DMS 273 (cell line): ENCODE measurements at regions not wholly inside any gene's neighbourhood (a gene's known extent, or its start where the extent isn't known, plus 50 kb on each side); places are given as distances from the start of the nearest gene placed in this dataset.

ENCODE experiments used
- DNase-seq: peaks from one replicate; lab custom pipeline; 2025; ENCODE audit not compliant: unreplicated experiment; lab: John Stamatoyannopoulos, UW

GRCh38 chr12:128165387-128165786 lies 101.6 kb upstream of the TMEM132C start:
- no peak for DNase-seq

GRCh38 chr12:128168273-128168672 lies 98.7 kb upstream of the TMEM132C start:
- no peak for DNase-seq

- DNase-seq = no peak
Measured at GRCh38 chr12:128170181-128170580, 96.8 kb upstream of the TMEM132C start.

- no peak for DNase-seq
Measured at GRCh38 chr12:128178565-128178964, 88.4 kb upstream of the TMEM132C start.

- DNase-seq = no peak
Measured at GRCh38 chr12:128178966-128179365, 88.0 kb upstream of the TMEM132C start.

GRCh38 chr12:128180166-128180565 lies 86.8 kb upstream of the TMEM132C start:
- no peak for DNase-seq

DNA sequence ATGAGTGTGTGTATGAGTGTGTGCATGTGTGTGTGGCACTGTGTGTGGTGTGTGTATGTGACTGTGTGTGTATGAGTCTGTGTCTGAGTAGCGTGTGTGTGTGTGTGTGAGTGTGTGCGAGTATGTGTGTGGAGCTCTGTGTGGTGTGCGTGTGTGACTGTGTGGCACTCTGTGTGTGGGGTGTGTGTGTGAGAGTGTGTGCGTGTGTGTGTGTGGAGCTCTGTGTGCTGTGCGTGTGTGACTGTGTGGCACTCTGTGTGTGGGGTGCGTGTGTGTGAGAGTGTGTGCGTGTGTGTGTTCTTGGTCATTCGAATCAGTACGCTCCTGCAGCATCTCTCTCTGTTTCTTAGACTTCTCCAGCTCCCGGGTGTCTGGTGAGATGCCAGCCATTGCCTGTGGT lies 76.9 kb upstream of the TMEM132C start:
- DNase-seq = no peak

DNA sequence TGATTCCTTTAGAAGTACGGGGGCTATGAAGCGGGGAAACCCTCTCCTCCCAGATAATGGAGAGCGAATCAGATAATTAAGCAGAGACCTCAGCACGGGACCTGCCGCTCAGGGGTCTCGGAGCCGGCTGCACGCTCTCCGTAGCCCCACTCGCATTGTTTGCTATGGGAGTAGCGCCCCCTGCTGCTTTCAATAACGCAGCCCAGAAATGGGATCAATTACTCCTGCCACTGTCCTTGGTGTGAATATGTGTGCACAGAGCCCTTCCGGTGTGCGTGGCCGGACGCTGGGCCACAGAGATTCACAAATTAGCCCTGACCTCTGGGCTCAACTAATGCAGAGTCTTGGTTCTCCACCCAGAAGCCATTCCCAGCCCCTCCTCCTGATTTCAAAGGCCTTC lies 76.4 kb upstream of the TMEM132C start:
- peak; percentile 0 for DNase-seq

DNA sequence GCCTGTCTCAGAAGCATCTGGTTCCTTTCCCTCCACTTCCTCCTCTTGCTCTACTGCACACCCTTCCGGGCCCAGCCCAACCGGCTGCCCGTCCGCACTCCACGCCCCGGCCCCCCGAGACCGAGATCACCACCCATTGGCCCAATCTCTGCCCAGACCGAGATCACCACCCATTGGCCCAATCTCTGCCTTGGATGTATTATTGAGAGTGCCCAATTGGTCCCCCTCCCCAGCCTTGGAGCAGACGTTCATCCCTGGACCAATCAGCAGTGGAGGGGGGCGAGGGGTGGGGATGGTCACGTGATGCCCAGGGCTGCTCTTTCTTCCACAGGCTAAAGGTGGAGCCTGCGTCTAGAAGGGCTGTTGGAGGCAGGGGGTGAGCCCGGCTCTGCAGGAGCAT lies 75.6 kb upstream of the TMEM132C start:
- no peak for DNase-seq

DNA sequence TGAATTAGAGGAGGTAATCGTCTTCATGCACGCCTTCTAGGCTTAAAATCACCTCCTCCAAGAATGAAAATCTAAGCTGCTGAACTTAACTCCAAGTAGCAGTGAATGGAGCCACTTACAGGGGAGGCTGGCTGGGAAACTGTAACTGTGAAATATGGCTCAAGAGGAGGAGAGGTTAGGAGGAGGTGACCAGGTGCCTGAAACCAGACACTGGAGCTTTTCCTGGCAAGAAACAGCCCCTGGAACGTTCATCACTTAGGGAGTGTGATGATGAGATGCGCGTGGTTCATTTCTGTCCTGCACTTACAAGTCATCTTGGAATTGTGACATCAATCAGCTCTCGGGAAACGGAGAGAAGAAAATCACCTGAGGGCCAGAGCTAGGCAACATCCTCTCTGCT lies 62.3 kb upstream of the TMEM132C start:
- no peak for DNase-seq

GRCh38 chr12:128205145-128205544 lies 61.8 kb upstream of the TMEM132C start:
- no peak for DNase-seq

- no peak for DNase-seq
Measured at GRCh38 chr12:128205758-128206157, 61.2 kb upstream of the TMEM132C start.
